OCI-LY3 (cell line): ENCODE measurements at regions not wholly inside any gene's neighbourhood (a gene's known extent, or its start where the extent isn't known, plus 50 kb on each side); places are given as distances from the start of the nearest gene placed in this dataset.

ENCODE experiments used
- H2AFZ ChIP-seq: fragments of 200-600, 300-600 bp; shearing (Covaris generic); 2 replicates; pipeline ENCODE4 v1.6.0; 2014; ENCODE audit warnings: antibody characterized with exemption, low read depth, low read length
- H3K27ac ChIP-seq: fragments of 200-600, 300-600 bp; sonication (generic); 2 replicates; pipeline ENCODE4 v1.5.1; 2014; ENCODE audit warnings: mild to moderate bottlenecking, low read length, moderate library complexity, mixed read lengths
- H3K27me3 ChIP-seq: fragments of 200-600, 300-600 bp; sonication (generic); 2 replicates; pipeline ENCODE4 v1.6.1; 2014; ENCODE audit warnings: low read depth, low read length, mixed read lengths
- H3K36me3 ChIP-seq: fragments of 200-600, 300-600 bp; sonication (generic); replicated peaks from 2 replicates; pipeline ENCODE3; 2014; ENCODE audit warnings: low read depth, low read length, mixed read lengths
- H3K4me1 ChIP-seq: fragments of 300-600, 200-600 bp; sonication (generic); 2 replicates; pipeline ENCODE4 v1.6.1; 2014; ENCODE audit warnings: low read length, mixed read lengths
- H3K4me2 ChIP-seq: fragments of 200-600, 300-600 bp; sonication (generic); 2 replicates; pipeline ENCODE4 v1.6.1; 2014; ENCODE audit warnings: low read length, mixed read lengths
- H3K4me3 ChIP-seq: fragments of 300-600, 200-600 bp; sonication (generic); 2 replicates; pipeline ENCODE4 v1.5.1; 2014; ENCODE audit warnings: antibody characterized with exemption, mild to moderate bottlenecking, low read length, moderate library complexity
- H3K79me2 ChIP-seq: fragments of 300-600, 200-600 bp; shearing (Covaris generic); 2 replicates; pipeline ENCODE4 v1.6.1; 2014; ENCODE audit warnings: mild to moderate bottlenecking, low read length, mixed read lengths
- H3K9ac ChIP-seq: fragments of 300-600, 200-600 bp; shearing (Covaris generic); 2 replicates; pipeline ENCODE4 v1.6.0; 2014; ENCODE audit warnings: mild to moderate bottlenecking, low read length, moderate library complexity
- H3K9me3 ChIP-seq: fragments of 200-600, 300-600 bp; shearing (Covaris generic); 2 replicates; pipeline ENCODE4 v1.6.1; 2014; ENCODE audit warnings: low read length, mixed read lengths; ENCODE audit not compliant: insufficient read depth
- H4K20me1 ChIP-seq: fragments of 200-600, 300-600 bp; sonication (generic); 2 replicates; pipeline ENCODE4 v1.6.1; 2016; ENCODE audit warnings: low read length, mixed read lengths; ENCODE audit not compliant: insufficient read depth
- CTCF ChIP-seq: fragments of 200-600, 300-600 bp; sonication (generic); IDR thresholded peaks from 2 replicates; pipeline ENCODE4 v1.5.1; 2014; ENCODE audit warnings: antibody characterized with exemption, low read length, low read depth
- EZH2phosphoT487 ChIP-seq: fragments of 200-600 bp; shearing (Covaris generic); IDR thresholded peaks from 2 replicates; pipeline ENCODE4 v1.6.1; 2018; ENCODE audit warnings: antibody characterized with exemption, mixed run types, low read depth

DNA sequence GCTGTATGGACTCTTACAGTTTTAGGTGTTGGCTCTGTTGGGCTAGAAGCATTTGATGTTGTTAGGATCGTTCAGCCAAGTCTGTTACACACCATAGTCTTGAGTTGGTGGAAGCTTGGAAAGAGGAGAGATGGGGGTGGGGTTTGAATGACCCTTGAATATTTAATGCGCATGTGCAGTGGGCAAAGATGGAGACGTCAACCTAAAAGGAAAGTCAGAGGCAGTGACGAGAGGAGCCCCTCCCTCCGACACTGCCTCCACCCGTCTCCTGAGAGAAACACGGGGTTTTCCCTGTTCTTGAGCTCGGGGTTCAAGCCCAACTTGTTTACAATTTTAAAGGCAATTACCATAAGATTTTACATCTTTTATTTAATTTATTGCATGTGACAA lies 311.4 kb downstream of the SHQ1 start:
- TF ChIP-seq CTCF (no peak), EZH2phosphoT487 (no peak)
- Histone ChIP-seq H3K79me2 (no peaks in the 10 kb centered on the region), H3K4me3 (peak overlapping the region; percentile 39; the same call in 1 of the 2 replicates), H3K36me3 (no peaks in the 10 kb centered on the region), H4K20me1 (no peaks in the 10 kb centered on the region), H3K4me2 (peak overlapping the region; percentile 50), H3K9ac (no peak overlapping the region), H3K9me3 (no peaks in the 10 kb centered on the region), H3K4me1 (peaks cover 34% of the 10 kb centered on the region), H2AFZ (peak overlapping the region; percentile 83; the same call in 1 of the 2 replicates), H3K27ac (no peak overlapping the region), H3K27me3 (peaks cover 17% of the 10 kb centered on the region)

GRCh38 chr3:72536206-72536877 lies 311.9 kb downstream of the SHQ1 start:
- H3K27ac ChIP-seq: no peak overlapping the region
- no peaks in the 10 kb centered on the region for H3K79me2 ChIP-seq
- H3K4me3 ChIP-seq: no peak overlapping the region
- H2AFZ ChIP-seq: peak overlapping the region; percentile 83; the same call in 1 of the 2 replicates
- H3K9me3 ChIP-seq: no peaks in the 10 kb centered on the region
- H4K20me1 ChIP-seq: no peaks in the 10 kb centered on the region
- H3K9ac ChIP-seq: no peak overlapping the region
- TF ChIP-seq CTCF (no peak), EZH2phosphoT487 (no peak)
- peaks cover 20% of the 10 kb centered on the region for H3K27me3 ChIP-seq
- H3K4me2 ChIP-seq: peak overlapping the region; percentile 50
- H3K4me1 ChIP-seq: peaks cover 34% of the 10 kb centered on the region
- no peaks in the 10 kb centered on the region for H3K36me3 ChIP-seq

DNA sequence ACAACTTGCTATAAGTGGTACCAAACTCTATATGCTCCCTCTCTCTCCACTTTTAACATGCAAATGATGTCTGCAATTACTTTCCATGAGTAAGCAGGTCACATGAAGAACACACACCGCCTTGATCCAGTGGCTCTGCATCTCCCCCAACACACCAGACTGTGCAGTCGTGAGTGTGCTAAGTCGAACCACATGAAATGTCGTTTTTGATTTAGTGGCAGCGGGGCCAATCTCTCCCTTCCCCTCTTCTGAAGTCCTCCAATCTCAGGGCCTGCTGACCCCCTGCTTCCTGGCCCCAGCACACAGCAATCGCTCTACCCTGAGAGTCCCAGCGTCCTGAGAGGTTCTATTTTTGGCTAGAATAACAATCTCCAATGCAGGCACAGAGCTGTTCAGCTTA lies 312.5 kb downstream of the SHQ1 start:
- H3K4me3 ChIP-seq: no peak overlapping the region
- H4K20me1 ChIP-seq: no peaks in the 10 kb centered on the region
- no peaks in the 10 kb centered on the region for H3K36me3 ChIP-seq
- TF ChIP-seq EZH2phosphoT487 (no peak), CTCF (no peak)
- no peaks in the 10 kb centered on the region for H3K9me3 ChIP-seq
- H3K4me1 ChIP-seq: peaks cover 34% of the 10 kb centered on the region
- no peak overlapping the region for H3K9ac ChIP-seq
- no peaks in the 10 kb centered on the region for H3K79me2 ChIP-seq
- H3K4me2 ChIP-seq: no peak overlapping the region
- peaks cover 22% of the 10 kb centered on the region for H3K27me3 ChIP-seq
- H3K27ac ChIP-seq: no peak overlapping the region
- no peak overlapping the region for H2AFZ ChIP-seq

- Histone ChIP-seq H2AFZ (peak overlapping the region; percentile 22; the same call in 1 of the 2 replicates), H3K27me3 (peaks cover 27% of the 10 kb centered on the region), H3K27ac (no peak overlapping the region), H4K20me1 (no peaks in the 10 kb centered on the region), H3K4me2 (peak overlapping the region; percentile 58), H3K4me1 (peaks cover 34% of the 10 kb centered on the region), H3K79me2 (no peaks in the 10 kb centered on the region), H3K9me3 (no peaks in the 10 kb centered on the region), H3K4me3 (peak overlapping the region; percentile 47), H3K9ac (no peak overlapping the region), H3K36me3 (no peaks in the 10 kb centered on the region)
- no peak for TF ChIP-seq CTCF
- no peak for TF ChIP-seq EZH2phosphoT487
Observed at GRCh38 chr3:72533591-72534473, 314.4 kb downstream of the SHQ1 start.
